Endodermal cell (in vitro differentiated cells): ENCODE measurements at regions not wholly inside any gene's neighbourhood (a gene's known extent, or its start where the extent isn't known, plus 50 kb on each side); places are given as distances from the start of the nearest gene placed in this dataset.

Experiments used
- DNase-seq: peaks from one replicate; pipeline ENCODE4 v3.0.0-alpha.2; 2017
- H3K27ac ChIP-seq: 2 replicates; pipeline ENCODE4 v1.5.1; 2013; ENCODE audit warnings: mild to moderate bottlenecking, low read depth, low read length, moderate library complexity
- H3K27me3 ChIP-seq: 2 replicates; pipeline ENCODE4 v1.6.1; 2013; ENCODE audit warnings: mild to moderate bottlenecking, low read length, moderate library complexity; ENCODE audit not compliant: insufficient read depth, control insufficient read depth, poor library complexity, severe bottlenecking
- H3K36me3 ChIP-seq: 2 replicates; pipeline ENCODE4 v1.7.0; 2013; ENCODE audit warnings: mild to moderate bottlenecking, low read length, moderate library complexity; ENCODE audit not compliant: control insufficient read depth, insufficient read depth
- H3K4me1 ChIP-seq: one replicate; pipeline ENCODE4 v1.7.0; 2013; ENCODE audit warnings: low read length; ENCODE audit not compliant: control insufficient read depth, insufficient read depth
- H3K4me3 ChIP-seq: 2 replicates; pipeline ENCODE4 v1.5.1; 2013; ENCODE audit warnings: mild to moderate bottlenecking, low read length, moderate library complexity
- H3K9ac ChIP-seq: 2 replicates; pipeline ENCODE4 v1.6.1; 2013; ENCODE audit warnings: mild to moderate bottlenecking, low read length, moderate library complexity; ENCODE audit not compliant: poor library complexity, severe bottlenecking; ENCODE audit errors: extremely low read depth
- H3K9me3 ChIP-seq: 2 replicates; pipeline ENCODE4 v1.6.1; 2013; ENCODE audit warnings: mild to moderate bottlenecking, low read length, moderate library complexity; ENCODE audit not compliant: control insufficient read depth
- H3K27ac Mint-ChIP-seq: 2 replicates; pipeline ENCODE4 v1.8.0; 2020; ENCODE audit warnings: mixed read lengths
- H3K27me3 Mint-ChIP-seq: 2 replicates; pipeline ENCODE4 v1.8.0; 2021; ENCODE audit warnings: mild to moderate bottlenecking, mixed read lengths; ENCODE audit not compliant: insufficient read depth
- H3K36me3 Mint-ChIP-seq: 2 replicates; pipeline ENCODE4 v1.8.0; 2020; ENCODE audit warnings: low read depth, mixed read lengths
- H3K4me1 Mint-ChIP-seq: 2 replicates; pipeline ENCODE4 v1.8.0; 2020; ENCODE audit warnings: mixed read lengths
- H3K4me3 Mint-ChIP-seq: 2 replicates; pipeline ENCODE4 v1.8.0; 2020; ENCODE audit warnings: mild to moderate bottlenecking, moderate library complexity, mixed read lengths
- H3K9me3 Mint-ChIP-seq: 2 replicates; pipeline ENCODE4 v1.8.0; 2020; ENCODE audit warnings: mild to moderate bottlenecking, mixed read lengths
- CTCF ChIP-seq: fragments of 200-600 bp; sonication (generic); conservative IDR thresholded peaks from 2 replicates; pipeline ENCODE4 v1.5.0; 2021; ENCODE audit warnings: antibody characterized with exemption, mild to moderate bottlenecking
- WGBS, 2 experiments: methylation state at CpG; one replicate each; pipeline versions ENCODE4 v1.1.5 to v1.1.7; 2013; ENCODE audit warnings: missing lambda C conversion rate in 2 of 2, mixed read lengths in 1 of 2; ENCODE audit not compliant: insufficient coverage in 1 of 2, insufficient read length in 1 of 2; 5-methylcytosine and 5-hydroxymethylcytosine counted together

GRCh38 chr2:82226441-82226840 lies 1921.9 kb upstream of the LRRTM1 start:
- no peak for DNase-seq
- Histone ChIP-seq H3K9me3 (peaks cover 12% of the 10 kb centered on the region), H3K9ac (no peak overlapping the region), H3K4me3 (no peak overlapping the region), H3K36me3 (no peaks in the 10 kb centered on the region), H3K27me3 (no peaks in the 10 kb centered on the region), H3K27ac (no peak overlapping the region), H3K4me1 (no peaks in the 10 kb centered on the region)
- peaks cover 12% of the 10 kb centered on the region for H3K9me3 Mint-ChIP-seq
- H3K4me3 Mint-ChIP-seq: no peak overlapping the region
- H3K4me1 Mint-ChIP-seq: no peaks in the 10 kb centered on the region
- H3K27ac Mint-ChIP-seq: no peak overlapping the region
- H3K36me3 Mint-ChIP-seq: peaks cover 3% of the 10 kb centered on the region
- no peak for TF ChIP-seq CTCF
- 89% methylated on average over 2 of the region's 2 CpGs; no CpG with 5 or more reads in 1 of the 2 experiments for WGBS, 2 experiments
- no peaks in the 10 kb centered on the region for H3K27me3 Mint-ChIP-seq

- Mint-ChIP-seq H3K36me3 (peaks cover 3% of the 10 kb centered on the region), H3K4me3 (no peak overlapping the region), H3K9me3 (peaks cover 12% of the 10 kb centered on the region), H3K27me3 (no peaks in the 10 kb centered on the region), H3K4me1 (no peaks in the 10 kb centered on the region), H3K27ac (no peak overlapping the region)
- Histone ChIP-seq H3K9ac (no peak overlapping the region), H3K27me3 (no peaks in the 10 kb centered on the region), H3K4me3 (no peak overlapping the region), H3K9me3 (peaks cover 16% of the 10 kb centered on the region), H3K4me1 (no peaks in the 10 kb centered on the region), H3K36me3 (no peaks in the 10 kb centered on the region), H3K27ac (no peak overlapping the region)
- 96% methylated on average over 5 of the region's 5 CpGs; no CpG with 5 or more reads in 1 of the 2 experiments for WGBS, 2 experiments
- DNase-seq: no peak
- no peak for TF ChIP-seq CTCF
Observed at GRCh38 chr2:82224301-82224940, 1919.9 kb upstream of the LRRTM1 start.

GRCh38 chr2:82215212-82215611 lies 1910.7 kb upstream of the LRRTM1 start:
- Histone ChIP-seq H3K27ac (no peak overlapping the region), H3K9ac (no peak overlapping the region), H3K36me3 (no peaks in the 10 kb centered on the region), H3K4me1 (no peaks in the 10 kb centered on the region), H3K4me3 (no peak overlapping the region), H3K9me3 (peaks cover 10% of the 10 kb centered on the region), H3K27me3 (no peaks in the 10 kb centered on the region)
- WGBS, 2 experiments: 89 to 92% methylated on average over 2 to 4 of the region's 4 CpGs
- Mint-ChIP-seq H3K9me3 (peaks cover 13% of the 10 kb centered on the region), H3K36me3 (no peaks in the 10 kb centered on the region), H3K27me3 (no peaks in the 10 kb centered on the region), H3K27ac (no peak overlapping the region), H3K4me3 (no peak overlapping the region), H3K4me1 (no peaks in the 10 kb centered on the region)
- DNase-seq: no peak
- TF ChIP-seq CTCF: no peak
